Islet precursor cell (in vitro differentiated cells): ENCODE measurements at regions not wholly inside any gene's neighbourhood (a gene's known extent, or its start where the extent isn't known, plus 50 kb on each side); places are given as distances from the start of the nearest gene placed in this dataset.
"Not testable (repeated sequence)": the region's sequence is repeated elsewhere in the genome, so short reads cannot be mapped to it uniquely, and the experiment has no call there.

ENCODE experiments used
- DNase-seq: peaks from one replicate; pipeline ENCODE4 v3.0.0-alpha.2; 2018

GRCh38 chr1:168490306-168490705 is 53.5 kb downstream of the XCL2 start:
- no peak for DNase-seq

- no peak for DNase-seq
These were observed 55.7 kb downstream of the XCL2 start for GRCh38 chr1:168488138-168488537.

GRCh38 chr1:168486820-168487219 is 57.0 kb downstream of the XCL2 start:
- DNase-seq: not testable (repeated sequence)

- DNase-seq: no peak
These were observed 58.7 kb downstream of the XCL2 start for GRCh38 chr1:168485048-168485447.

GRCh38 chr1:168484083-168484482 is 59.7 kb downstream of the XCL2 start:
- no peak for DNase-seq

GRCh38 chr1:168483539-168483938 is 60.3 kb downstream of the XCL2 start:
- DNase-seq: no peak

GRCh38 chr1:168482106-168482505 is 61.7 kb downstream of the XCL2 start:
- peak; percentile 65 for DNase-seq

- DNase-seq: no peak
These were observed 62.2 kb downstream of the XCL2 start for GRCh38 chr1:168481586-168481985.

GRCh38 chr1:168480997-168481396 is 62.8 kb downstream of the XCL2 start:
- DNase-seq: no peak

GRCh38 chr1:168477792-168478191 is 66.0 kb downstream of the XCL2 start:
- DNase-seq: no peak

- DNase-seq: no peak
These were observed 67.0 kb downstream of the XCL2 start for GRCh38 chr1:168476588-168477385.

GRCh38 chr1:168474322-168474721 is 69.5 kb downstream of the XCL2 start:
- DNase-seq: no peak

GRCh38 chr1:168473126-168473525 is 70.7 kb downstream of the XCL2 start:
- DNase-seq: no peak

GRCh38 chr1:168472223-168472622 is 71.6 kb downstream of the XCL2 start:
- DNase-seq: no peak

- DNase-seq: peak; percentile 68
These were observed 72.8 kb downstream of the XCL2 start for GRCh38 chr1:168470901-168471431.

GRCh38 chr1:168469690-168470089 is 74.1 kb downstream of the XCL2 start:
- DNase-seq: peak; percentile 91

GRCh38 chr1:168468822-168469221 is 75.0 kb downstream of the XCL2 start:
- DNase-seq: no peak

- no peak for DNase-seq
These were observed 75.6 kb downstream of the XCL2 start for GRCh38 chr1:168468042-168468809.

GRCh38 chr1:168467452-168467851 is 76.3 kb downstream of the XCL2 start:
- no peak for DNase-seq

- DNase-seq: no peak
These were observed 77.1 kb downstream of the XCL2 start for GRCh38 chr1:168466714-168467131.

GRCh38 chr1:168466092-168466713 is 77.6 kb downstream of the XCL2 start:
- no peak for DNase-seq

GRCh38 chr1:168461108-168461507 is 82.7 kb downstream of the XCL2 start:
- not testable (repeated sequence) for DNase-seq

GRCh38 chr1:168457296-168457695 is 86.5 kb downstream of the XCL2 start:
- not testable (repeated sequence) for DNase-seq
